HG02938 (cell line): ENCODE measurements at regions not wholly inside any gene's neighbourhood (a gene's known extent, or its start where the extent isn't known, plus 50 kb on each side); places are given as distances from the start of the nearest gene placed in this dataset.

ENCODE experiments used
- ATAC-seq: cut with Tn5 transposase; IDR thresholded peaks from one replicate; pipeline ENCODE4 v1.9.1; 2021; ENCODE audit warnings: mild to moderate bottlenecking, moderate library complexity; ENCODE audit not compliant: unreplicated experiment

DNA sequence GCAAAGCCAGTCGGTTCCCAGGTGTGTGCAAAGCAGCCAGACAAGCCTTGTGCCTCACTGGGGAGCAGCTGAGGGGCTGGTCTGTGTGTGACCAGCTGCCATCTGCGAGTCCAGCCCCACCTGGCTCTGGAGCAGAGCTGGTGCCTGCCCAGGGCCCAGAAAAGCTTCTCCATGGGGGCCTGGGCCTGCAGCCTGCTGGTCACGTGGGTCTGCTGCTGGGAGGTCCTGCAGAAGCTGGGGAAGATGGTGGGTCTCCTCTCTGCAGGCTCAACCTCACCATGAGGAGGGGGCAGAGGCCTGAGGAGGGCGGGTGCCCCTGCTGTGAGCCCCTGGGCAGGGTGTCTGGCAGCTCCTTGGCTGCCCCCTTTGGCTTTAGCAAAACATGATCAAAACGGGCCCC lies 71.9 kb downstream of the ENGASE start:
- no peak for ATAC-seq

DNA sequence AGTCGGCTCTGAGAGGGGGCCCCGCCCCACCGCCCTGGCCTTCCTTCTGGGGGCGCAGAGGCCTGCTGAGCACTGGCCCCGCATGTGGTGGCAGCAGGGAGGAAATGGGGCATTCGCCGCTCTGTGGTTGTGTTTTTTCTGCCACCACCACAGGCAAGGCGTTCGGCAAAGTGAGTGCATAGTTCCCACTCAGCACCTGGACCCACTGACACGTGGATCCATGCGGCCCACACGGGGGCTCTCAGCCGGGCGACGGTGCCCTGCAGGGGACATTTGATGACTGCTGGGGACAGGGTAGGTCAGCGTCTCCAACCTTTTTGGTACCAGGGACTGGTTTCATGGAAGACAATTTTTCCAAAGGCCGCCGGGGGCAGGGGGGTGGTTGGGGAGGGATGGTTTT lies 70.9 kb downstream of the ENGASE start:
- ATAC-seq: no peak

DNA sequence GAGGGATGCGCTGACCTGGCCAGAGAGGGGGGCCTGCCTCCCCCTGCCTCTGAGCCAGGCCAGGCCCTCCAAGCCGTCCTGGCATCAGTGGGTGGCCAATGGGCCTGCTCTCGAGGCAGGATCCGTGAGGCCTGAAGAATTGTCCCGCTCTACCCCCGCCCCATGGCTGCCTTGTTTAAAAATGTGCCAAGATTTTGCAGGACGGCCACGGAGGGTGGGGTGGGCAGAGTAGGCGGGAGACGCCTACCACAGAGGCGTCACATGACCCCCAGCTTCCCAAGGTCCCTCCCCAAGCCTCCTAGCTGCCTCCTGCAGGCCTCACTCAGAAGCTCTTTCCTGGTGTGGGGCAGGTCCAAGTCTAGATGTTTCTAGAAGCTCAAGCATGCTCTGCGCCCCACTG lies 69.5 kb downstream of the ENGASE start:
- no peak for ATAC-seq

- no peak for ATAC-seq
Observed at GRCh38 chr17:79142375-79142774, 67.8 kb downstream of the ENGASE start.

GRCh38 chr17:79141578-79142355 lies 67.1 kb downstream of the ENGASE start:
- no peak for ATAC-seq

DNA sequence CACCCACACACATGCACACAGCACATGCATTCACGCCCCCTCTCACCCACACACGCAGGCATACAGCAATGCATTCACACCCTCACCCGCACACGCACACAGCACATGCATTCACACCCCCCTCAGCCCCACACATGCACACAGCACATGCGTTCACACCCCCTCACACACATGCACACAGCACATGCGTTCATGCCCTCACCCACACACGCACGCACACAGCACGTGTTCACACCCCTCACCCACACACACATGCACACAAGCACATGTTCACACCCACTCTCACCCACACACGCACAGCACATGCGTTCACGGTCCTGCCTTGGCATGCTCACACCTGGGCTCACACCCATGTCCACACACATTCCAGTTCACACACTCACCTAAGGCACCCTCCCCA lies 64.2 kb downstream of the ENGASE start:
- ATAC-seq: no peak

GRCh38 chr17:79137789-79138165 lies 63.2 kb downstream of the ENGASE start:
- ATAC-seq: no peak

GRCh38 chr17:79137015-79137788 lies 62.6 kb downstream of the ENGASE start:
- no peak for ATAC-seq

GRCh38 chr17:79136596-79136995 lies 62.0 kb downstream of the ENGASE start:
- ATAC-seq: no peak
